Uterus (tissue), 2 donors: ENCODE measurements at regions not wholly inside any gene's neighbourhood (a gene's known extent, or its start where the extent isn't known, plus 50 kb on each side); places are given as distances from the start of the nearest gene placed in this dataset.

ENCODE experiments used
- CTCF ChIP-seq, 4 experiments: fragments of 200-600 bp in 2 of 4; fragments of 450-650 bp in 2 of 4; sonication (generic) in 2 of 4; IDR thresholded peaks; one replicate each; pipeline ENCODE4 v1.5.1; 2016 to 2019; ENCODE audit warnings: antibody characterized with exemption in 4 of 4, mild to moderate bottlenecking in 2 of 4, moderate library complexity in 1 of 4
- POLR2A ChIP-seq, 2 donors: fragments of 450-650 bp; IDR thresholded peaks; one replicate each; pipeline ENCODE4 v1.6.1; 2016; ENCODE audit warnings: antibody characterized with exemption in 2 of 2, mild to moderate bottlenecking in 1 of 2, moderate library complexity in 1 of 2

GRCh38 chr21:35627462-35627861, 432.9 kb downstream of the SETD4 start:
- TF ChIP-seq POLR2A (IDR thresholded peaks at IDR 0.05) (no peak), CTCF (IDR thresholded peaks at IDR 0.05) (no peak)
